GM12878 (cell line): ENCODE measurements at regions not wholly inside any gene's neighbourhood (a gene's known extent, or its start where the extent isn't known, plus 50 kb on each side); places are given as distances from the start of the nearest gene placed in this dataset.

ENCODE experiments used
- ATAC-seq: fragments of 200-7000 bp; cut with Tn5 transposase; 3 replicates; pipeline ENCODE4 v1.9.1; 2020; ENCODE audit warnings: mild to moderate bottlenecking, moderate library complexity
- BruUV-seq: library from RNA; stranded (reverse); fragments of 400-500 nt; replicated peaks from 2 replicates; lab custom pipeline; 2021; lab: Mats Ljungman, UMichigan
- CTCF ChIA-PET: fragments of 300-600 bp; sonication (Branson Sonifier 250); formaldehyde crosslinking; extraction: SDS; loops from one replicate; lab custom pipeline; 2021; ENCODE audit warnings: inconsistent platforms; lab: Yijun Ruan, JAX
- POLR2A ChIA-PET: fragments of 350-600 bp; formaldehyde crosslinking; extraction: SDS; loops from one replicate; lab custom pipeline; 2021; ENCODE audit warnings: inconsistent platforms; lab: Charles Lee
- RAD21 ChIA-PET: fragments of 300-600 bp; sonication (Branson Sonifier 250); formaldehyde crosslinking; loops from one replicate; lab custom pipeline; 2023; ENCODE audit warnings: antibody characterized with exemption; ENCODE audit not compliant: unreplicated experiment; lab: Charles Lee
- SMC1A ChIA-PET: fragments of 300-600 bp; sonication (Branson Sonifier 250); formaldehyde crosslinking; loops from one replicate; lab custom pipeline; 2023; ENCODE audit not compliant: unreplicated experiment, uncharacterized antibody; lab: Charles Lee
- DNase-seq: peaks from one replicate; pipeline ENCODE4 v3.0.0-alpha.2; 2011; ENCODE audit warnings: low read depth, low spot score
- FAIRE-seq: peaks from 3 replicates; lab custom pipeline; 2011; peaks lifted over from hg19 to GRCh38; lab: Jason Lieb, UNC
- H2AFZ ChIP-seq: 2 replicates; pipeline ENCODE4 v1.6.0; 2011; ENCODE audit warnings: low read depth, low read length, control low read depth; ENCODE audit not compliant: control insufficient read depth
- H3K27ac ChIP-seq: 2 replicates; pipeline ENCODE4 v1.5.1; 2011; ENCODE audit warnings: control low read depth; ENCODE audit not compliant: control insufficient read depth, insufficient read depth
- H3K27me3 ChIP-seq, 2 experiments: replicated peaks in 1 of 2; 2 replicates each; pipeline versions ENCODE4 v1.6.0 to v1.6.1; 2011; ENCODE audit warnings: low read length in 1 of 2; ENCODE audit not compliant: control insufficient read depth in 2 of 2, insufficient read depth in 2 of 2
- H3K36me3 ChIP-seq, 2 experiments: 2 replicates each; pipeline ENCODE4 v1.5.1; 2011; ENCODE audit warnings: low read length in 1 of 2; ENCODE audit not compliant: control insufficient read depth in 2 of 2, insufficient read depth in 2 of 2
- H3K4me1 ChIP-seq: 2 replicates; pipeline ENCODE4 v1.6.1; 2011; ENCODE audit warnings: mild to moderate bottlenecking, low read length, moderate library complexity, mixed read lengths; ENCODE audit not compliant: control insufficient read depth, insufficient read depth
- H3K4me2 ChIP-seq: 2 replicates; pipeline ENCODE4 v1.6.0; 2011; ENCODE audit warnings: control low read depth; ENCODE audit not compliant: control insufficient read depth, insufficient read depth
- H3K4me3 ChIP-seq: fragments of 200-600 bp; sonication (generic); 2 replicates; pipeline ENCODE4 v1.5.1; 2016
- H3K79me2 ChIP-seq: 2 replicates; pipeline ENCODE4 v1.6.0; 2011; ENCODE audit warnings: low read length; ENCODE audit not compliant: control insufficient read depth, insufficient read depth
- H3K9ac ChIP-seq: 2 replicates; pipeline ENCODE4 v1.8.0; 2011; ENCODE audit warnings: low read length, control low read depth, mixed read lengths; ENCODE audit not compliant: control insufficient read depth, insufficient read depth
- H3K9me3 ChIP-seq: replicated peaks from 3 replicates; pipeline ENCODE4 v1.5.1; 2011; ENCODE audit warnings: mild to moderate bottlenecking, low read length; ENCODE audit not compliant: control insufficient read depth, insufficient read depth
- H4K20me1 ChIP-seq: 2 replicates; pipeline ENCODE4 v1.6.0; 2011; ENCODE audit not compliant: control insufficient read depth, insufficient read depth
- BCL3 ChIP-seq: IDR thresholded peaks from 2 replicates; pipeline ENCODE4 v1.6.1; 2011; ENCODE audit warnings: borderline replicate concordance, low read depth, mild to moderate bottlenecking, moderate library complexity, low read length; ENCODE audit not compliant: insufficient read depth, poor library complexity, severe bottlenecking
- CEBPB ChIP-seq, 2 experiments: fragments of 150-350 bp in 1 of 2; IDR thresholded peaks; 2 replicates each; pipeline ENCODE4 v1.6.1; 2012 to 2014; ENCODE audit warnings: low read depth in 2 of 2, low read length in 2 of 2, borderline replicate concordance in 1 of 2, inconsistent platforms in 1 of 2
- HDGF ChIP-seq: fragments of 450-650 bp; IDR thresholded peaks from 2 replicates; pipeline ENCODE4 v1.6.1; 2016; ENCODE audit warnings: antibody characterized with exemption
- IKZF1 ChIP-seq: fragments of 450-650 bp; conservative IDR thresholded peaks from 2 replicates; pipeline ENCODE4 v1.6.1; 2017; ENCODE audit warnings: antibody characterized with exemption, mild to moderate bottlenecking
- RAD51 ChIP-seq: fragments of 450-650 bp; IDR thresholded peaks from 2 replicates; pipeline ENCODE4 v1.6.1; 2016; ENCODE audit warnings: moderate library complexity, mild to moderate bottlenecking, inconsistent platforms
- SPI1 ChIP-seq: IDR thresholded peaks from 2 replicates; pipeline ENCODE4 v1.6.1; 2011; ENCODE audit warnings: low read depth, mild to moderate bottlenecking, low read length, moderate library complexity, borderline replicate concordance; ENCODE audit not compliant: insufficient read depth
- SREBF1 ChIP-seq: IDR thresholded peaks from 2 replicates; pipeline ENCODE4 v1.6.1; 2012; ENCODE audit warnings: mild to moderate bottlenecking, low read length
- STAT1 ChIP-seq: fragments of 450-650 bp; conservative IDR thresholded peaks from 2 replicates; pipeline ENCODE4 v1.6.1; 2014; ENCODE audit warnings: antibody characterized with exemption, mild to moderate bottlenecking
- SUPT20H ChIP-seq: IDR thresholded peaks from 2 replicates; pipeline ENCODE4 v1.6.1; 2011; ENCODE audit warnings: low read depth, mild to moderate bottlenecking, low read length, moderate library complexity, borderline replicate concordance; ENCODE audit not compliant: control insufficient read depth
- TCF7 ChIP-seq: IDR thresholded peaks from 2 replicates; pipeline ENCODE4 v1.6.1; 2014; ENCODE audit warnings: antibody characterized with exemption, borderline replicate concordance
- USF1 ChIP-seq: IDR thresholded peaks from 2 replicates; pipeline ENCODE4 v1.6.1; 2011; ENCODE audit warnings: borderline replicate concordance, low read depth, mild to moderate bottlenecking, moderate library complexity, mixed read lengths, low read length; ENCODE audit not compliant: insufficient read depth; ENCODE audit errors: extremely low read length
- ZBTB40 ChIP-seq: fragments of 450-650 bp; IDR thresholded peaks from 2 replicates; pipeline ENCODE4 v1.6.1; 2016; ENCODE audit warnings: mild to moderate bottlenecking, moderate library complexity, borderline replicate concordance
- ZNF207 ChIP-seq: fragments of 450-650 bp; IDR thresholded peaks from 2 replicates; pipeline ENCODE4 v1.6.1; 2014; ENCODE audit warnings: antibody characterized with exemption, mild to moderate bottlenecking, borderline replicate concordance
- WGBS: methylation state at CpG from one replicate; pipeline ENCODE4 v1.1.6; 2016; ENCODE audit warnings: low lambda C conversion rate; ENCODE audit not compliant: insufficient replicate concordance, insufficient coverage; ENCODE audit errors: missing lambda C conversion rate; 5-methylcytosine and 5-hydroxymethylcytosine counted together
- in situ Hi-C: fragments of 300-500 bp; cut with MboI; formaldehyde crosslinking; loops from 9 replicates; pipeline ENCODE4 v1.14.3; 2018; ENCODE audit warnings: mixed read lengths
- intact Hi-C: fragments of 100-400 bp; cut with micrococcal nuclease; formaldehyde crosslinking; loops from one replicate; pipeline ENCODE4 v1.14.2; 2022; ENCODE audit not compliant: unreplicated experiment

GRCh38 chr5:2125171-2125900, 242.6 kb upstream of the IRX4 start:
- 4% methylated on average over 8 of the region's 8 CpGs for WGBS
- intact Hi-C loops: no loop called here
- ChIA-PET CTCF (no interaction called here), SMC1A (no interaction called here), POLR2A (no interaction called here), RAD21 (no interaction called here)
- Histone ChIP-seq H3K27me3 (no peaks in the 10 kb centered on the region), H3K9me3 (no peaks in the 10 kb centered on the region; the same call in 2 of the 3 replicates), H3K27ac (no peak overlapping the region), H3K4me1 (no peaks in the 10 kb centered on the region), H3K36me3 (no peaks in the 10 kb centered on the region), H4K20me1 (no peaks in the 10 kb centered on the region), H3K79me2 (no peaks in the 10 kb centered on the region), H3K4me2 (no peak overlapping the region), H2AFZ (no peak overlapping the region), H3K4me3 (no peak overlapping the region), H3K9ac (no peak overlapping the region)
- no peak for DNase-seq
- no peak for FAIRE-seq
- in situ Hi-C loops: no loop called here
- ATAC-seq: no peak
- BruUV-seq: no TSS peak
- no peak for TF ChIP-seq RAD51
- no peak for TF ChIP-seq SUPT20H
- TF ChIP-seq STAT1: no peak
- no peak for TF ChIP-seq SPI1
- TF ChIP-seq ZNF207: no peak
- TF ChIP-seq BCL3: no peak
- TF ChIP-seq IKZF1: no peak
- TF ChIP-seq USF1: no peak
- no peak for TF ChIP-seq TCF7
- TF ChIP-seq ZBTB40: no peak
- no peak for TF ChIP-seq HDGF
- TF ChIP-seq SREBF1: no peak
- TF ChIP-seq CEBPB (IDR thresholded peaks at IDR 0.05; ENCODE audit: borderline replicate concordance in 1 of 2, low read depth in 2 of 2, low read length in 2 of 2): no peak
